ENCODE measurements at regions not wholly inside any gene's neighbourhood (a gene's known extent, or its start where the extent isn't known, plus 50 kb on each side); places are given as distances from the start of the nearest gene placed in this dataset.

DNA sequence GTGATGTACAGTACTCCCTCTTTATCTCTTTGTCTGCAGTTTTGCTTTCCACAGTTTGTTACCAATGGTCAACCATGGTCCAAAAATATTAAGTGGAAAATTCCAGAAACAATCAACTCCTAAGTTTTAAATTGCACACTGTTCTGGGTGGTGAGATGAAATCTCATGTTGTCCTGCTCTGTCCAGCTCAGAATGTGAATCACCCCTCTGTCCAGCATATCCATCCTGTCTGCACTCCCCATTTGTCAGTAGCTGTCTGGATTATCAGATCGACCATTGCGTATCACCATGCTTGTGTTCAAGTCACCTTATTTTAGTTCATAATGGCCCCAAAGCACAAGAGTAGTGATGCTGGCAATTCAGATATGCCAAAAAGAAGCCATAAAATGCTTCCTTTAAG lies 118.2 kb upstream of the PDE4B start:
- no peak overlapping the region for H3K4me2 ChIP-seq (ENCODE audit: low read depth, low read length)
- H3K27me3 ChIP-seq (replicated peaks; ENCODE audit: insufficient read depth, low read length), result no peaks in the 10 kb centered on the region
- no peaks in the 10 kb centered on the region for H3K36me3 ChIP-seq (replicated peaks; ENCODE audit: insufficient read depth, low read length)
- no peaks in the 10 kb centered on the region for H4K20me1 ChIP-seq (ENCODE audit: insufficient read depth, low read length)
- no peaks in the 10 kb centered on the region for H3F3A ChIP-seq (ENCODE audit: insufficient read depth, low read length)
- H3K4me3 ChIP-seq (ENCODE audit: low read length), result no peak overlapping the region
- no peak for DNase-seq
- H2AFZ ChIP-seq (ENCODE audit: low read length), result no peak overlapping the region
- H3K9ac ChIP-seq (ENCODE audit: low read length), result no peak overlapping the region
- no peaks in the 10 kb centered on the region for H3K9me3 ChIP-seq (replicated peaks; ENCODE audit: insufficient read depth, low read length)
- TF ChIP-seq, protein P1, sequence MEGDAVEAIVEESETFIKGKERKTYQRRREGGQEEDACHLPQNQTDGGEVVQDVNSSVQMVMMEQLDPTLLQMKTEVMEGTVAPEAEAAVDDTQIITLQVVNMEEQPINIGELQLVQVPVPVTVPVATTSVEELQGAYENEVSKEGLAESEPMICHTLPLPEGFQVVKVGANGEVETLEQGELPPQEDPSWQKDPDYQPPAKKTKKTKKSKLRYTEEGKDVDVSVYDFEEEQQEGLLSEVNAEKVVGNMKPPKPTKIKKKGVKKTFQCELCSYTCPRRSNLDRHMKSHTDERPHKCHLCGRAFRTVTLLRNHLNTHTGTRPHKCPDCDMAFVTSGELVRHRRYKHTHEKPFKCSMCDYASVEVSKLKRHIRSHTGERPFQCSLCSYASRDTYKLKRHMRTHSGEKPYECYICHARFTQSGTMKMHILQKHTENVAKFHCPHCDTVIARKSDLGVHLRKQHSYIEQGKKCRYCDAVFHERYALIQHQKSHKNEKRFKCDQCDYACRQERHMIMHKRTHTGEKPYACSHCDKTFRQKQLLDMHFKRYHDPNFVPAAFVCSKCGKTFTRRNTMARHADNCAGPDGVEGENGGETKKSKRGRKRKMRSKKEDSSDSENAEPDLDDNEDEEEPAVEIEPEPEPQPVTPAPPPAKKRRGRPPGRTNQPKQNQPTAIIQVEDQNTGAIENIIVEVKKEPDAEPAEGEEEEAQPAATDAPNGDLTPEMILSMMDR (IDR thresholded peaks at IDR 0.05; ENCODE audit: low read length), result no peak
- no peak for TF ChIP-seq EZH2phosphoT487 (IDR thresholded peaks at IDR 0.05; ENCODE audit: low read length)
- TF ChIP-seq EZH2 (optimal IDR thresholded peaks at IDR 0.05; ENCODE audit: low read depth, low read length), result no peak
- no peaks in the 10 kb centered on the region for H3K4me1 ChIP-seq (ENCODE audit: low read length)
- no peaks in the 10 kb centered on the region for H3K9me2 ChIP-seq (replicated peaks; ENCODE audit: insufficient read depth, low read length)
- no peak overlapping the region for H3K27ac ChIP-seq (ENCODE audit: low read length)
- no peaks in the 10 kb centered on the region for H3K79me2 ChIP-seq (ENCODE audit: low read length)

DNA sequence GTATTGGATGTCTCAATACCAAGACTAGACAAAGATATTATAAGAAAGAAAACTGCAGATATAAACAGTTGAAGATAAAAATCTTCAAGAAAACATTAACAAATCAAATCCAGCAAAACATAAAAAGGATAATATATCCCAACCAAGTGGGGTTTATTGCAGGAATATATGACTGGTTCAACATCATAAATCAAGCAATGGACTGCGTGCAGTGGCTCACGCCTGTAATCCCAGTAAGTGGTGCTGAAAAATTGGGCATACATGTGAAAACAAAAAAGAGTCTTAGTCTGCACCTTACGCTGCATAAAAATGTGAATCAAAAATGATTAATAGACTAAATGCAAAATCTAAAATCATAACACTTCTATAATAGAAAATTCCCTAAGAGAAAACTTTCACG lies 112.9 kb upstream of the PDE4B start:
- TF ChIP-seq, protein P1 (IDR thresholded peaks at IDR 0.05; ENCODE audit: low read length), result no peak
- TF ChIP-seq EZH2phosphoT487 (IDR thresholded peaks at IDR 0.05; ENCODE audit: low read length) (no peak), EZH2 (optimal IDR thresholded peaks at IDR 0.05; ENCODE audit: low read depth, low read length) (no peak)
- no peaks in the 10 kb centered on the region for H3K4me1 ChIP-seq (ENCODE audit: low read length)
- H4K20me1 ChIP-seq (ENCODE audit: insufficient read depth, low read length), result no peaks in the 10 kb centered on the region
- H3K79me2 ChIP-seq (ENCODE audit: low read length), result no peaks in the 10 kb centered on the region
- no peak overlapping the region for H3K27ac ChIP-seq (ENCODE audit: low read length)
- no peaks in the 10 kb centered on the region for H3K36me3 ChIP-seq (replicated peaks; ENCODE audit: insufficient read depth, low read length)
- no peak for DNase-seq
- H3K27me3 ChIP-seq (replicated peaks; ENCODE audit: insufficient read depth, low read length), result no peaks in the 10 kb centered on the region
- H3K4me3 ChIP-seq (ENCODE audit: low read length), result no peak overlapping the region
- no peak overlapping the region for H3K4me2 ChIP-seq (ENCODE audit: low read depth, low read length)
- no peaks in the 10 kb centered on the region for H3K9me2 ChIP-seq (replicated peaks; ENCODE audit: insufficient read depth, low read length)
- H3F3A ChIP-seq (ENCODE audit: insufficient read depth, low read length), result no peaks in the 10 kb centered on the region
- no peaks in the 10 kb centered on the region for H3K9me3 ChIP-seq (replicated peaks; ENCODE audit: insufficient read depth, low read length)
- no peak overlapping the region for H3K9ac ChIP-seq (ENCODE audit: low read length)
- H2AFZ ChIP-seq (ENCODE audit: low read length), result no peak overlapping the region

DNA sequence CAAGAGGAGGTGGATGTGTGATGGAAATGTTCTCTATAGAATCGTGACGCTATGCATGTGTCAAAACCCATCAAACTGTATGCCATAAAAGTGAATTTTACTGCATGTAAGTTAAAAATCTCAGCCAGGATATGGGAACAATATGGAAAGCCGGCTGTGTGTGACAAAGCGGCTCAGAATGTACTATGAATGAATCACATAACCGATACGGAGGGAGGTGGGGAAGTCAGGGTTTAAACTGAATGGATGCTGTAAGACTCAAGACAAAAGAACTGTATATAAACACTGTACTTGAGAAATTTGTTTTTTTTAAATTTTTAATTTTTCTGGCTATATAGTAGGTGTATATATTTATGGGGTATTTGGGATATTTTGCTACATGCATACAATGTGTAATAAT lies 111.6 kb upstream of the PDE4B start:
- no peaks in the 10 kb centered on the region for H3K9me3 ChIP-seq (replicated peaks; ENCODE audit: insufficient read depth, low read length)

More for the DNA sequence above, 111.6 kb upstream of the PDE4B start:
- Histone ChIP-seq H4K20me1 (ENCODE audit: insufficient read depth, low read length) (no peaks in the 10 kb centered on the region), H2AFZ (ENCODE audit: low read length) (no peak overlapping the region), H3K4me2 (ENCODE audit: low read depth, low read length) (no peak overlapping the region), H3K27me3 (replicated peaks; ENCODE audit: insufficient read depth, low read length) (no peaks in the 10 kb centered on the region), H3K9me2 (replicated peaks; ENCODE audit: insufficient read depth, low read length) (no peaks in the 10 kb centered on the region), H3K36me3 (replicated peaks; ENCODE audit: insufficient read depth, low read length) (no peaks in the 10 kb centered on the region), H3K4me3 (ENCODE audit: low read length) (no peak overlapping the region), H3K4me1 (ENCODE audit: low read length) (no peaks in the 10 kb centered on the region), H3K27ac (ENCODE audit: low read length) (no peak overlapping the region), H3K9ac (ENCODE audit: low read length) (no peak overlapping the region), H3F3A (ENCODE audit: insufficient read depth, low read length) (no peaks in the 10 kb centered on the region), H3K79me2 (ENCODE audit: low read length) (no peaks in the 10 kb centered on the region)
- TF ChIP-seq, protein P1 (IDR thresholded peaks at IDR 0.05; ENCODE audit: low read length), result no peak
- no peak for TF ChIP-seq EZH2phosphoT487 (IDR thresholded peaks at IDR 0.05; ENCODE audit: low read length)
- TF ChIP-seq EZH2 (optimal IDR thresholded peaks at IDR 0.05; ENCODE audit: low read depth, low read length), result no peak
- no peak for DNase-seq

Data from MM.1S (cell line).